Hepatocyte (in vitro differentiated cells): ENCODE measurements at regions not wholly inside any gene's neighbourhood (a gene's known extent, or its start where the extent isn't known, plus 50 kb on each side); places are given as distances from the start of the nearest gene placed in this dataset.
A peak's percentile ranks its signal among the peaks of the same experiment; 100 is the strongest.

ENCODE experiments used
- DNase-seq: peaks from one replicate; pipeline ENCODE4 v3.0.0-alpha.2; 2016; ENCODE audit warnings: low spot score
- H2AFZ ChIP-seq: fragments of 200-600 bp; sonication (generic); 2 replicates; pipeline ENCODE4 v1.6.0; 2016; ENCODE audit warnings: antibody characterized with exemption, mild to moderate bottlenecking
- H3K27ac ChIP-seq: fragments of 200-600 bp; sonication (generic); 2 replicates; pipeline ENCODE4 v1.5.1; 2016; ENCODE audit warnings: mild to moderate bottlenecking
- H3K27me3 ChIP-seq: fragments of 200-600 bp; sonication (generic); 2 replicates; pipeline ENCODE4 v1.6.1; 2016
- H3K36me3 ChIP-seq: fragments of 200-600 bp; sonication (generic); replicated peaks from 2 replicates; pipeline ENCODE4 v1.5.1; 2016; ENCODE audit warnings: low read depth; ENCODE audit not compliant: insufficient read depth
- H3K4me1 ChIP-seq: fragments of 200-600 bp; sonication (generic); 2 replicates; pipeline ENCODE4 v1.5.1; 2016; ENCODE audit warnings: mild to moderate bottlenecking, moderate library complexity; ENCODE audit not compliant: insufficient read depth
- H3K4me2 ChIP-seq: fragments of 200-600 bp; sonication (generic); 2 replicates; pipeline ENCODE4 v1.6.0; 2016
- H3K4me3 ChIP-seq: fragments of 200-600 bp; sonication (generic); 2 replicates; pipeline ENCODE4 v1.5.1; 2016; ENCODE audit warnings: mild to moderate bottlenecking
- H3K79me2 ChIP-seq: fragments of 200-600 bp; sonication (generic); 2 replicates; pipeline ENCODE4 v1.6.0; 2017; ENCODE audit warnings: mild to moderate bottlenecking
- H3K9me2 ChIP-seq: fragments of 200-600 bp; sonication (generic); replicated peaks from 2 replicates; pipeline ENCODE4 v1.6.0; 2017; ENCODE audit warnings: mild to moderate bottlenecking; ENCODE audit not compliant: insufficient read depth
- H3K9me3 ChIP-seq: fragments of 200-600 bp; sonication (generic); 2 replicates; pipeline ENCODE4 v1.5.1; 2016; ENCODE audit warnings: low read depth, mild to moderate bottlenecking
- H4K20me1 ChIP-seq: fragments of 200-600 bp; sonication (generic); 2 replicates; pipeline ENCODE4 v1.6.0; 2016; ENCODE audit warnings: mild to moderate bottlenecking; ENCODE audit not compliant: insufficient read depth, poor library complexity, severe bottlenecking
- EZH2 ChIP-seq: fragments of 200-600 bp; sonication (generic); IDR thresholded peaks from 2 replicates; pipeline ENCODE4 v1.6.1; 2016; ENCODE audit warnings: antibody characterized with exemption, mild to moderate bottlenecking, borderline replicate concordance
- EZH2phosphoT487 ChIP-seq: fragments of 200-600 bp; sonication (generic); IDR thresholded peaks from one replicate; pipeline ENCODE4 v1.6.1; 2018; ENCODE audit warnings: antibody characterized with exemption, mild to moderate bottlenecking, low read depth, moderate library complexity; ENCODE audit not compliant: unreplicated experiment, severe bottlenecking
- WGBS: methylation state at CpG from one replicate; pipeline ENCODE4 v1.1.6; 2016; ENCODE audit warnings: low lambda C conversion rate; ENCODE audit errors: missing lambda C conversion rate; 5-methylcytosine and 5-hydroxymethylcytosine counted together
- TF ChIP-seq, protein P1 (sequence below): fragments of 200-600 bp; sonication (generic); IDR thresholded peaks from 2 replicates; pipeline ENCODE4 v1.5.1; 2016; ENCODE audit warnings: antibody characterized with exemption, mild to moderate bottlenecking; ENCODE audit not compliant: poor library complexity

- Histone ChIP-seq H4K20me1 (no peaks in the 10 kb centered on the region), H2AFZ (no peak overlapping the region), H3K79me2 (no peaks in the 10 kb centered on the region), H3K4me2 (no peak overlapping the region), H3K4me1 (peaks cover 12% of the 10 kb centered on the region), H3K36me3 (no peaks in the 10 kb centered on the region), H3K27ac (peak overlapping the region; percentile 70), H3K9me2 (no peaks in the 10 kb centered on the region), H3K9me3 (no peaks in the 10 kb centered on the region), H3K4me3 (no peak overlapping the region), H3K27me3 (no peaks in the 10 kb centered on the region)
- peak; percentile 62 for DNase-seq
- 47% methylated on average over 5 of the region's 5 CpGs for WGBS
- TF ChIP-seq EZH2phosphoT487 (no peak), EZH2 (no peak)
- TF ChIP-seq, protein P1, sequence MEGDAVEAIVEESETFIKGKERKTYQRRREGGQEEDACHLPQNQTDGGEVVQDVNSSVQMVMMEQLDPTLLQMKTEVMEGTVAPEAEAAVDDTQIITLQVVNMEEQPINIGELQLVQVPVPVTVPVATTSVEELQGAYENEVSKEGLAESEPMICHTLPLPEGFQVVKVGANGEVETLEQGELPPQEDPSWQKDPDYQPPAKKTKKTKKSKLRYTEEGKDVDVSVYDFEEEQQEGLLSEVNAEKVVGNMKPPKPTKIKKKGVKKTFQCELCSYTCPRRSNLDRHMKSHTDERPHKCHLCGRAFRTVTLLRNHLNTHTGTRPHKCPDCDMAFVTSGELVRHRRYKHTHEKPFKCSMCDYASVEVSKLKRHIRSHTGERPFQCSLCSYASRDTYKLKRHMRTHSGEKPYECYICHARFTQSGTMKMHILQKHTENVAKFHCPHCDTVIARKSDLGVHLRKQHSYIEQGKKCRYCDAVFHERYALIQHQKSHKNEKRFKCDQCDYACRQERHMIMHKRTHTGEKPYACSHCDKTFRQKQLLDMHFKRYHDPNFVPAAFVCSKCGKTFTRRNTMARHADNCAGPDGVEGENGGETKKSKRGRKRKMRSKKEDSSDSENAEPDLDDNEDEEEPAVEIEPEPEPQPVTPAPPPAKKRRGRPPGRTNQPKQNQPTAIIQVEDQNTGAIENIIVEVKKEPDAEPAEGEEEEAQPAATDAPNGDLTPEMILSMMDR: no peak
Observed at GRCh38 chr2:12556762-12557161, 160.0 kb upstream of the TRIB2 start.

DNA sequence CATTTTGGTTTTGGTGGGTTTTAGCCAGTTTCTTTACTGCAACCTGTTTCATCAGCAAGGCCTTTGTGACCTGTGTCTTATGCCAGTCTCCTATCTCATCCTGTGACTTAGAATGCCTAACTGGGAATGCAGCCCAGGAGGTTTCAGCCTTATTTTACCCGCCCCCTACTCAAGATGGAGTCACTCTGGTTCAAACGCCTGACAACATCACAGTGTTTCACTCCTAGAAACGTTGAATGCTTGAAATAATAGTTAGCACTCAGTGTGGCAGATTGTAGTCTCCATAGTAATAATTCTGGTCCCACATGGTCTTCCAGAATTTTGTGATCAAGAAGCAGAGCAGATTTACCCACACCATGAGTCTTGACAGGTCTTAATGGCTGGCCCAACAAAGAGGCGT is 159.0 kb upstream of the TRIB2 start:
- Histone ChIP-seq H3K4me2 (no peak overlapping the region), H3K27me3 (no peaks in the 10 kb centered on the region), H3K79me2 (no peaks in the 10 kb centered on the region), H3K9me2 (no peaks in the 10 kb centered on the region), H2AFZ (no peak overlapping the region), H3K4me1 (peaks cover 12% of the 10 kb centered on the region), H4K20me1 (no peaks in the 10 kb centered on the region), H3K4me3 (no peak overlapping the region), H3K9me3 (no peaks in the 10 kb centered on the region), H3K27ac (no peak overlapping the region), H3K36me3 (no peaks in the 10 kb centered on the region)
- 98% methylated on average over 4 of the region's 4 CpGs for WGBS
- TF ChIP-seq EZH2phosphoT487 (no peak), EZH2 (no peak)
- DNase-seq: no peak

- 74% methylated on average over 2 of the region's 2 CpGs for WGBS
- no peak overlapping the region for H2AFZ ChIP-seq
Observed at GRCh38 chr2:12558519-12558918, 158.2 kb upstream of the TRIB2 start.

GRCh38 chr2:12560618-12561017 is 156.1 kb upstream of the TRIB2 start:
- Histone ChIP-seq H3K9me2 (no peaks in the 10 kb centered on the region), H2AFZ (no peak overlapping the region), H3K9me3 (no peaks in the 10 kb centered on the region), H3K27me3 (no peaks in the 10 kb centered on the region), H3K4me1 (peaks cover 3% of the 10 kb centered on the region), H3K36me3 (no peaks in the 10 kb centered on the region), H3K79me2 (no peaks in the 10 kb centered on the region), H3K4me2 (no peak overlapping the region), H4K20me1 (no peaks in the 10 kb centered on the region), H3K27ac (no peak overlapping the region), H3K4me3 (no peak overlapping the region)
- no peak for DNase-seq
- WGBS: 91% methylated on average over 9 of the region's 9 CpGs
- TF ChIP-seq, protein P1: no peak
- TF ChIP-seq EZH2 (no peak), EZH2phosphoT487 (no peak)

More at GRCh38 chr2:12558519-12558918, 158.2 kb upstream of the TRIB2 start:
- Histone ChIP-seq H3K36me3 (no peaks in the 10 kb centered on the region), H3K9me2 (no peaks in the 10 kb centered on the region), H3K79me2 (no peaks in the 10 kb centered on the region), H3K27ac (no peak overlapping the region), H3K4me3 (no peak overlapping the region), H3K4me2 (no peak overlapping the region), H3K27me3 (no peaks in the 10 kb centered on the region), H4K20me1 (no peaks in the 10 kb centered on the region), H3K9me3 (no peaks in the 10 kb centered on the region), H3K4me1 (peaks cover 12% of the 10 kb centered on the region)
- no peak for TF ChIP-seq EZH2phosphoT487
- TF ChIP-seq, protein P1: no peak
- no peak for TF ChIP-seq EZH2
- DNase-seq: no peak
